ENCODE measurements at regions not wholly inside any gene's neighbourhood (a gene's known extent, or its start where the extent isn't known, plus 50 kb on each side); places are given as distances from the start of the nearest gene placed in this dataset.
"Not testable (repeated sequence)": the region's sequence is repeated elsewhere in the genome, so short reads cannot be mapped to it uniquely, and the experiment has no call there.

- TF ChIP-seq CTCF (IDR thresholded peaks at IDR 0.05; ENCODE audit: low read length); EZH2 (IDR thresholded peaks at IDR 0.05; ENCODE audit: borderline replicate concordance, low read length): not testable (repeated sequence)
Observed at GRCh38 chr1:146522345-146522744, 293.5 kb upstream of the NOTCH2NLA start.
